Gastrocnemius medialis (tissue), 4 donors: ENCODE measurements at regions not wholly inside any gene's neighbourhood (a gene's known extent, or its start where the extent isn't known, plus 50 kb on each side); places are given as distances from the start of the nearest gene placed in this dataset.
A peak's percentile ranks its signal among the peaks of the same experiment; 100 is the strongest.

Experiments
- ATAC-seq, 2 donors: fragments of 150-250 bp; one replicate each; pipeline ENCODE4 v1.9.1; 2016
- DNase-seq, 2 donors: peaks; one replicate each; pipeline ENCODE4 v3.0.0-alpha.2; 2019
- H3K27ac ChIP-seq, 4 donors: fragments of 200-600 bp; sonication (generic); 1 replicate in 1 of 4; 2 replicates in 3 of 4; pipeline ENCODE4 v1.5.1; 2016 to 2018; ENCODE audit warnings: mild to moderate bottlenecking in 2 of 4, moderate library complexity in 1 of 4
- H3K27me3 ChIP-seq, 3 donors: fragments of 200-600 bp; sonication (generic) in 2 of 3; 1 replicate in 1 of 3; 2 replicates in 2 of 3; pipeline versions ENCODE4 v1.5.1 to v1.6.0; 2016 to 2019; ENCODE audit warnings: mild to moderate bottlenecking in 1 of 3, moderate library complexity in 1 of 3
- H3K36me3 ChIP-seq, 2 donors: fragments of 200-600 bp; sonication (generic) in 1 of 2; one replicate each; pipeline ENCODE4 v1.5.1; 2017 to 2018
- H3K4me1 ChIP-seq, 2 donors: fragments of 200-600 bp; sonication (generic) in 1 of 2; one replicate each; pipeline ENCODE4 v1.5.1; 2016 to 2017; ENCODE audit warnings: mild to moderate bottlenecking in 2 of 2
- H3K4me3 ChIP-seq, 4 donors: fragments of 200-600 bp; sonication (generic) in 3 of 4; 1 replicate in 1 of 4; 2 replicates in 3 of 4; pipeline ENCODE4 v1.5.1; 2016 to 2019; ENCODE audit warnings: mild to moderate bottlenecking in 2 of 4
- H3K9me3 ChIP-seq, 3 donors: fragments of 200-600 bp; sonication (generic) in 2 of 3; 1 replicate in 1 of 3; 2 replicates in 2 of 3; pipeline ENCODE4 v1.5.1; 2016 to 2019
- POLR2A ChIP-seq, 2 donors: fragments of 450-650 bp; IDR thresholded peaks; one replicate each; pipeline ENCODE4 v1.6.1; 2017; ENCODE audit warnings: antibody characterized with exemption in 2 of 2, mild to moderate bottlenecking in 2 of 2, moderate library complexity in 2 of 2
- in situ Hi-C, 4 donors: fragments of 200-750 bp; cut with MboI; loops; one replicate each; pipeline versions ENCODE4 v1.15.0 to v1.8.0; 2017; ENCODE audit warnings: low sequenced_read_pairs in 4 of 4
- intact Hi-C: fragments of 100-400 bp; cut with DNase I; formaldehyde crosslinking; loops from one replicate; pipeline ENCODE4 v1.15.1; 2023; ENCODE audit warnings: low total_unique reads
- TF ChIP-seq, protein P1 (sequence below), 5 experiments: fragments of 450-650 bp in 3 of 5; fragments of 200-600 bp in 2 of 5; sonication (generic) in 2 of 5; IDR thresholded peaks in 4 of 5; conservative IDR thresholded peaks in 1 of 5; 1 replicate in 4 of 5; 2 replicates in 1 of 5; pipeline ENCODE4 v1.5.1; 2016 to 2019; ENCODE audit warnings: antibody characterized with exemption in 5 of 5, mild to moderate bottlenecking in 3 of 5, moderate library complexity in 3 of 5

DNA sequence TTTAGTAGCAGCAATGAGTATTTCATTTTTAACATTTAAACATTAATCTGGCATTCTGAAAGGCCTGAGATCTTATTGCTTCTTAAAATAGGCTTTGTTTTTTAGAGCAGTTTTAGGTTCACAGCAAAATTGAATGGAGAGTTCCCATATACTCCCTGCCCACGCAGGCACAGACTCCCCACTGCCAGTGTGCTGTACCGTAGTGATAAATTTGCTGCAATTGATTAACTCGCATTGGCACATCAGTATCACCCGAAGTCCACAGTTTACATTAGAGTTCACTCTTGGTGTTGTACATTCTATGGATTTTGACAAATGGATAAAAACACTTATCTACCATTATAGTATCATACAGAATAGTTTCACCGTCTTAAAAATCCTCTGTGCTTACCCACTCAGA is 71.8 kb upstream of the ERRFI1 start:
- Histone ChIP-seq H3K4me1 (peaks cover 6 to 19% of the 10 kb centered on the region in 2 donors), H3K36me3 (no peaks in the 10 kb centered on the region), H3K4me3 (no peak overlapping the region), H3K9me3 (no peaks in the 10 kb centered on the region), H3K27ac (peak overlapping the region in 3 of 4 donors; percentile 67 to 75 (median 70)), H3K27me3 (no peaks in the 10 kb centered on the region)
- intact Hi-C loops (no loop called here), in situ Hi-C loops (no loop called here)
- TF ChIP-seq, protein P1, sequence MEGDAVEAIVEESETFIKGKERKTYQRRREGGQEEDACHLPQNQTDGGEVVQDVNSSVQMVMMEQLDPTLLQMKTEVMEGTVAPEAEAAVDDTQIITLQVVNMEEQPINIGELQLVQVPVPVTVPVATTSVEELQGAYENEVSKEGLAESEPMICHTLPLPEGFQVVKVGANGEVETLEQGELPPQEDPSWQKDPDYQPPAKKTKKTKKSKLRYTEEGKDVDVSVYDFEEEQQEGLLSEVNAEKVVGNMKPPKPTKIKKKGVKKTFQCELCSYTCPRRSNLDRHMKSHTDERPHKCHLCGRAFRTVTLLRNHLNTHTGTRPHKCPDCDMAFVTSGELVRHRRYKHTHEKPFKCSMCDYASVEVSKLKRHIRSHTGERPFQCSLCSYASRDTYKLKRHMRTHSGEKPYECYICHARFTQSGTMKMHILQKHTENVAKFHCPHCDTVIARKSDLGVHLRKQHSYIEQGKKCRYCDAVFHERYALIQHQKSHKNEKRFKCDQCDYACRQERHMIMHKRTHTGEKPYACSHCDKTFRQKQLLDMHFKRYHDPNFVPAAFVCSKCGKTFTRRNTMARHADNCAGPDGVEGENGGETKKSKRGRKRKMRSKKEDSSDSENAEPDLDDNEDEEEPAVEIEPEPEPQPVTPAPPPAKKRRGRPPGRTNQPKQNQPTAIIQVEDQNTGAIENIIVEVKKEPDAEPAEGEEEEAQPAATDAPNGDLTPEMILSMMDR (IDR thresholded peaks at IDR 0.05 in 4 of 5, conservative IDR thresholded peaks at IDR 0.05 in 1 of 5) = no peak
- no peak for TF ChIP-seq POLR2A (IDR thresholded peaks at IDR 0.05)
- no peak for ATAC-seq
- no peak for DNase-seq

DNA sequence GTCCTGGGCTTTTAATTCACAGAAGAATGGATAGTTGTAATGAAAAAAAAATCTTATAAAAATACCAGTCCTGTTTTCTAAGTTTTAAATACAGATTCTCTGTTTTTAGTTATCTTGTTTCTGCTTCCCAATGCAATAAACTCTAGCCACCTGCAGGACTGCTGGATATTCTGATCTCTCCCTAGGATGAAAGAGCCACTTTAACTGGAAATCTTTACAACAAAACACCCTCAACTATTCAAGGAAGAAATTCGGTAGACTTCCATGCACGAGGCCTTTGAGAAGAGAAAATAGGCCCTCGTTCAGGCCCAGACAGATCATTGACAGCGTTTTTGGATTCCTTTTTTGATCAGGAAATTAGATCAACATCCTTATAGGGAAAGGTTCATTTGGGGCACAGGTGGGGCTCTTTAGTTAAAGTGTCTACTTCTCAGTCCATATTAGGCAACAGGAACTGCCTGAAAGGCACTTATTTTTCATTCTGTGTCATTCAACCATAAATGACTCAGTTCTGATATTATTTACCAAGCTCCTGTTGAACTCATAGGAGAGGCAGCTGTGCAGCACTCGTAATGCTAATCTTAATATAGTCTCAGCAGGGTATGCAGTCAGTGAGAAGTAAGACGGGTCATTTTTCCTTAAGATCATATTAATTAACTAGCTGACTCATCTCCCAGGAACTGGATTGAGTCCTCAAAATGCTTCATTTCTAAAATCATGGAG is 71.1 kb upstream of the ERRFI1 start:
- DNase-seq (no peak), ATAC-seq (peak; percentile 72 to 73)
- in situ Hi-C loops (no loop called here), intact Hi-C loops (no loop called here)
- H3K9me3 ChIP-seq = no peaks in the 10 kb centered on the region
- no peaks in the 10 kb centered on the region for H3K36me3 ChIP-seq
- no peak overlapping the region for H3K4me3 ChIP-seq
- H3K4me1 ChIP-seq = peaks cover 8 to 22% of the 10 kb centered on the region in 2 donors
- peak overlapping the region; percentile 67 to 75 (median 70) for H3K27ac ChIP-seq
- H3K27me3 ChIP-seq = no peaks in the 10 kb centered on the region
- TF ChIP-seq, protein P1 (IDR thresholded peaks at IDR 0.05 in 4 of 5, conservative IDR thresholded peaks at IDR 0.05 in 1 of 5) = no peak
- TF ChIP-seq POLR2A (IDR thresholded peaks at IDR 0.05) = no peak

DNA sequence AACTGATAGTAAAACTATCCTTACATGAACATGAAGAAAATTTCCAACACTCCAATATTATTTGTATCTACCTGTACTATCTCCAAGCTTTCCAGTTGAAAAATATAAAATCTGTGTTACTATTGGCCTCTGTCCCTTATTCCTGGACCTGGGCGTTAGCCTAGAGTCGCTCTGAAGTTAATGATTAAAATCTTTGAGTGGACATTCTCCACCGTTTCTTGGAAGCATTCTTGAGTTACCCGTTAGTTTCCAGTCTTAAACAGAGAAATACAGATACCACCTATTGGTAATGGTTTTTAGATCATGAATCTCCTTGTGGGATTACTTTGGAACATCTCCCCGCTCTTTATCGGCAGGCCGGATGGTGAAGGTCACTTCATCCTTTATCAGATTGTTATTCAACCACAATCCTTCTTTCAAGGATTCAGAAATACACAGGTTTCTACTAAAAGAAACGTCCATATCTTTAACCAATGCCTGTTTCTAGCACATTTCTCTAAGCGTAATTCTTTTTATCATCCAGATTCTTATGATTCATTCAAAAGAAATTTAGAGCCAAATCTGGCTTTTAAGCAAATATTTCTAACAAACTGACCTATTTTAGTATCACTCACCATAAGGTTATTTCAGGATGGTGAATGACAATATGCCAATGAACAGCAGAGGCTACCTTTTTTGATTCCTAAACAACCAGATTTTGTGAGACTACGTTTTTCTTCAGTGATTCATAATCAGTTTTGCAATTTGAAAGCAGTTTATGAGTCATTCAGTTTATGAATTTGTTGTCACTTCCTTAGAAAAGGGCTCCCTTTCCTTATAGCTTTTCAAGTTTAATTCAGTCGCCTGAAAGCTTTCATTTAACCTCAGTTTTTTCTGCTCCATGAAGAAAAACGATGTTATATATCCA is 70.2 kb upstream of the ERRFI1 start:
- no peaks in the 10 kb centered on the region for H3K9me3 ChIP-seq
- in situ Hi-C loops = no loop called here
- peaks cover 14 to 28% of the 10 kb centered on the region in 2 donors for H3K4me1 ChIP-seq
- peak in 1 of 2 donors; percentile 51 for ATAC-seq
- H3K27ac ChIP-seq = peak overlapping the region; percentile 67 to 75 (median 70)
- H3K36me3 ChIP-seq = no peaks in the 10 kb centered on the region
- DNase-seq = no peak
- H3K27me3 ChIP-seq = no peaks in the 10 kb centered on the region
- TF ChIP-seq, protein P1 (IDR thresholded peaks at IDR 0.05 in 4 of 5, conservative IDR thresholded peaks at IDR 0.05 in 1 of 5) = no peak
- TF ChIP-seq POLR2A (IDR thresholded peaks at IDR 0.05) = no peak
- H3K4me3 ChIP-seq = no peak overlapping the region
- intact Hi-C loops = no loop called here

DNA sequence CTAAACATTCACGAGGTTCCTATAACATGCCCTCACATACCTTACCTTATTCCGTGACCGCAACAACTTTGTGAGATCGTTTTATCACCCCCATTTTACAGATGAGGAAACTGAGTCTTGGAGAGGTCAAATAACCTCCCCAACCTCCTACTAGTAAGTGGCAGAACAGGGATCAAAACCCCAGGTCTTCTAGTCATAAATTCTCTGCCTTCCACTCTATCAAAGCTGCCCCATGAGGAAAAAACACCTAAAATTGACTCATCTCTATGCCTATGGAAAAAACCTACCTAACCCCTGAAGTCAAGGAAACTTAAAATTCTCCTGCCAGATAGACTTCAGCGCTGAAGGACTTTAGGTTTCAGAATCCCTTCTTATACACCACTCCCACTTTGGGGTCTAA is 69.5 kb upstream of the ERRFI1 start:
- no peak for ATAC-seq

More for the DNA sequence above, 69.5 kb upstream of the ERRFI1 start:
- Histone ChIP-seq H3K36me3 (no peaks in the 10 kb centered on the region), H3K4me1 (peaks cover 14 to 28% of the 10 kb centered on the region in 2 donors), H3K9me3 (no peaks in the 10 kb centered on the region), H3K27ac (peak overlapping the region in 1 of 4 donors; percentile 70), H3K27me3 (no peaks in the 10 kb centered on the region), H3K4me3 (no peak overlapping the region)
- in situ Hi-C loops = no loop called here
- TF ChIP-seq, protein P1 (IDR thresholded peaks at IDR 0.05 in 4 of 5, conservative IDR thresholded peaks at IDR 0.05 in 1 of 5) = no peak
- no peak for TF ChIP-seq POLR2A (IDR thresholded peaks at IDR 0.05)
- DNase-seq = no peak
- intact Hi-C loops = no loop called here
